T-cell (primary cell): ENCODE measurements at regions not wholly inside any gene's neighbourhood (a gene's known extent, or its start where the extent isn't known, plus 50 kb on each side); places are given as distances from the start of the nearest gene placed in this dataset.

Source experiments
- ATAC-seq, 4 experiments: fragments of 200-7000 bp in 3 of 4; fragments of 150-1000 bp in 1 of 4; cut with Tn5 transposase; replicated peaks in 1 of 4; 1 replicate in 3 of 4; 2 replicates in 1 of 4; pipeline ENCODE4 v1.10.0; 2021; ENCODE audit warnings: moderate library complexity in 3 of 4, mild to moderate bottlenecking in 2 of 4, moderate number of reproducible peaks in 1 of 4
- CTCF ChIA-PET, 2 donors: fragments of 300-600 bp; sonication (Branson Sonifier 250); formaldehyde crosslinking; loops; one replicate each; lab custom pipeline; 2022; ENCODE audit warnings: antibody characterized with exemption in 2 of 2; lab: Charles Lee
- POLR2A ChIA-PET, 2 donors: fragments of 300-600 bp; sonication (Branson Sonifier 250); formaldehyde crosslinking; loops; one replicate each; lab custom pipeline; 2022; ENCODE audit warnings: antibody characterized with exemption in 2 of 2; lab: Charles Lee
- DNase-seq, 35 experiments: peaks; one replicate each; pipeline versions ENCODE4 v3.0.0 to v3.0.0-alpha.2; 2013 to 2023
- H3K27ac ChIP-seq: one replicate; pipeline ENCODE4 v1.5.1; 2013; ENCODE audit warnings: low read length
- H3K27me3 ChIP-seq, 2 experiments: replicated peaks in 1 of 2; 1 replicate in 1 of 2; 2 replicates in 1 of 2; pipeline versions ENCODE4 v1.6.1 to v1.7.0; 2013; ENCODE audit warnings: low read length in 1 of 2, mixed read lengths in 1 of 2; ENCODE audit not compliant: control insufficient read depth in 2 of 2, insufficient read depth in 2 of 2; ENCODE audit errors: extremely low read depth in 1 of 2
- H3K36me3 ChIP-seq, 2 donors: 1 replicate in 1 of 2; 2 replicates in 1 of 2; pipeline versions ENCODE4 v1.6.1 to v1.7.0; 2013; ENCODE audit warnings: low read length in 1 of 2; ENCODE audit not compliant: control insufficient read depth in 2 of 2, insufficient read depth in 1 of 2; ENCODE audit errors: extremely low read depth in 1 of 2
- H3K4me1 ChIP-seq, 2 experiments: 1 replicate in 1 of 2; 2 replicates in 1 of 2; pipeline versions ENCODE4 v1.6.1 to v1.7.0; 2013; ENCODE audit warnings: low read length in 2 of 2, mixed read lengths in 1 of 2; ENCODE audit not compliant: insufficient read depth in 2 of 2, control insufficient read depth in 1 of 2; ENCODE audit errors: extremely low read depth in 1 of 2
- H3K4me3 ChIP-seq, 2 donors: 1 replicate in 1 of 2; 2 replicates in 1 of 2; pipeline versions ENCODE4 v1.5.1 to v1.7.0; 2013; ENCODE audit warnings: mild to moderate bottlenecking in 2 of 2, low read length in 1 of 2, moderate library complexity in 1 of 2; ENCODE audit not compliant: control insufficient read depth in 1 of 2; ENCODE audit errors: extremely low read depth in 1 of 2
- H3K9me3 ChIP-seq: 2 replicates; pipeline ENCODE4 v1.7.0; 2013
- H3K27ac Mint-ChIP-seq, 2 donors: one replicate each; pipeline ENCODE4 v1.8.0; 2020 to 2021; ENCODE audit warnings: mild to moderate bottlenecking in 2 of 2, mixed read lengths in 2 of 2
- H3K27me3 Mint-ChIP-seq, 2 donors: one replicate each; pipeline ENCODE4 v1.8.0; 2021 to 2022; ENCODE audit warnings: mixed read lengths in 2 of 2
- H3K36me3 Mint-ChIP-seq: one replicate; pipeline ENCODE4 v1.8.0; 2021; ENCODE audit warnings: mixed read lengths
- H3K4me1 Mint-ChIP-seq, 3 donors: one replicate each; pipeline ENCODE4 v1.8.0; 2020 to 2022; ENCODE audit warnings: mixed read lengths in 3 of 3, mild to moderate bottlenecking in 1 of 3
- H3K4me3 Mint-ChIP-seq, 3 donors: one replicate each; pipeline ENCODE4 v1.8.0; 2020 to 2022; ENCODE audit warnings: mild to moderate bottlenecking in 3 of 3, mixed read lengths in 3 of 3, moderate library complexity in 3 of 3
- H3K9me3 Mint-ChIP-seq, 3 donors: one replicate each; pipeline ENCODE4 v1.8.0; 2020 to 2022; ENCODE audit warnings: mixed read lengths in 3 of 3
- WGBS: methylation state at CpG from one replicate; pipeline ENCODE4 v1.1.5; 2013; ENCODE audit warnings: missing lambda C conversion rate; ENCODE audit not compliant: insufficient coverage; 5-methylcytosine and 5-hydroxymethylcytosine counted together

DNA sequence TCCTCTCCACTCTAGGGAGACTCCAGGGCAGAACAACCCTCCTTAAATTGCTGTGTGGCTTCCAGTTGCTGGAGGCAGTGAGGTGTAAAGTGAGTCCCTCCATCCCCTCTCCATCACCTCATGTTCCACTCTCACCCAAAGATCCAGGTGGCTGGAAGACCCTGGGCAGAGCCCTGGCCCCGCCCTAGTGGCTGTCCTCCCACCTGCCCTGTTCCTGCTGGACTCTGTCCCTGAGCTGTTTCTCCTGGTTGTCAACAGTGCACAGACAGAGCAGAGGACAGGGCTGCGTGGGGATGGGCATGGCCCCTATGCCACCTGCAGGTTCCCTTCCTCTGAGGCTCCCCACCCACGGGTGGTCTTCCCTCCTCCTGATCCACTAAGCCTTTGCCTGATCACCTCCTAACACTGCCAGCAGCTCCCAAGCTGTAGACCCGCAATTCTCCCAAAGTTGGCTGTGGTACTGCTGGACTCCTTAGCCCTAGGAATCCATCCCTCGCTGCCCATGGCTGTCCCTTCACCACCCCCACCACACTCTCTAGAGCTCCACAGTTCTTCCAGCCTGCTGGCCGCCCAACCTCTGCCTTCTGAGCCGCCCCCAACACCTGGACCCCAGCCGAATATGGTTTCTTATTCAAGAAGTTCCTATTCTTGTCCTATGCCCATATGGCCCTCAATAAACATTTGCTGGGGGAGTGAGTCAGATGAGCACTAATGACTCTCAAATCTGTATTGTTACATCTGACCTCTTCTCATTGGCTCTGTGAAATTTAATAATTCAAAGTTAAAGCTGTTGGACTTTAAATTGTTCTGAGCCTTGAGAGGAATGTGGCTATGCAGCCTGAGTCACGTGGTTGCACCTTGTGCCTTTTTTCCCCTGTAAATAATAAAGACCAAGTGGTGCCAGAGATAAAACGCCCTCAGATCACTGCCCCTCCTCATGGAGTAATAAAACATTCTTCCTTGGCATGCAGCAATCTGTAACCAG lies 260.0 kb upstream of the HS6ST1 start:
- CTCF ChIA-PET = no interaction called here
- Mint-ChIP-seq H3K4me1 (no peaks in the 10 kb centered on the region), H3K27me3 (peaks cover 0 to under 1% of the 10 kb centered on the region in 2 donors), H3K36me3 (no peaks in the 10 kb centered on the region), H3K27ac (no peak overlapping the region), H3K9me3 (no peaks in the 10 kb centered on the region), H3K4me3 (no peak overlapping the region)
- ATAC-seq (no peak), DNase-seq (no peak)
- POLR2A ChIA-PET = no interaction called here
- Histone ChIP-seq H3K27me3 (no peaks in the 10 kb centered on the region), H3K4me3 (no peak overlapping the region), H3K9me3 (no peaks in the 10 kb centered on the region), H3K36me3 (no peaks in the 10 kb centered on the region), H3K4me1 (no peaks in the 10 kb centered on the region), H3K27ac (no peak overlapping the region)
- WGBS = 76% methylated on average over 5 of the region's 10 CpGs

DNA sequence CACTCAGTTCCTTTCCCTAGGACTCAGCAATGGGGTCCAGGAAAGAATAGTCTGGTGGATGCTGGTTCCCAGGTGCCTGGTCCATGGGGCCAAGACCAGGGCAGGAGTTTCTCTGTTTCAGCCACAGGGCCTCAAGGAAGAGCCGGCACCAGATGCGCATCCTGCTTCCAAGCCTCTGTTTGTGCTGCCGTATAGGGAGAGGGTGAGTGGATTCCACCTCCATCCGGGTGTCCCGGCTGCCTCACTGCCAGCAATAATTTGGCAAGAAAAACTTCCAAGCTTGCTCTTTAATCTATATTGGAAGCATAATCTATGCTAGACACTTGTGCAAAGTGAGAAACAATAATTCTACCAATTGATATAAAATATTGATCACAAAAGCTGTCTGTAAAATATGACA lies 261.2 kb upstream of the HS6ST1 start:
- H3K4me3 ChIP-seq = no peak overlapping the region
- H3K27me3 ChIP-seq = no peaks in the 10 kb centered on the region
- no peaks in the 10 kb centered on the region for H3K4me1 ChIP-seq
- no peaks in the 10 kb centered on the region for H3K36me3 ChIP-seq
- Mint-ChIP-seq H3K27me3 (no peaks in the 10 kb centered on the region), H3K36me3 (no peaks in the 10 kb centered on the region), H3K27ac (no peak overlapping the region), H3K9me3 (no peaks in the 10 kb centered on the region), H3K4me3 (no peak overlapping the region), H3K4me1 (no peaks in the 10 kb centered on the region)
- CTCF ChIA-PET = no interaction called here
- POLR2A ChIA-PET = no interaction called here
- no CpG with 5 or more reads among the region's 5 CpGs for WGBS
- DNase-seq = no peak
- ATAC-seq = no peak
- H3K9me3 ChIP-seq = no peaks in the 10 kb centered on the region
- H3K27ac ChIP-seq = no peak overlapping the region

DNA sequence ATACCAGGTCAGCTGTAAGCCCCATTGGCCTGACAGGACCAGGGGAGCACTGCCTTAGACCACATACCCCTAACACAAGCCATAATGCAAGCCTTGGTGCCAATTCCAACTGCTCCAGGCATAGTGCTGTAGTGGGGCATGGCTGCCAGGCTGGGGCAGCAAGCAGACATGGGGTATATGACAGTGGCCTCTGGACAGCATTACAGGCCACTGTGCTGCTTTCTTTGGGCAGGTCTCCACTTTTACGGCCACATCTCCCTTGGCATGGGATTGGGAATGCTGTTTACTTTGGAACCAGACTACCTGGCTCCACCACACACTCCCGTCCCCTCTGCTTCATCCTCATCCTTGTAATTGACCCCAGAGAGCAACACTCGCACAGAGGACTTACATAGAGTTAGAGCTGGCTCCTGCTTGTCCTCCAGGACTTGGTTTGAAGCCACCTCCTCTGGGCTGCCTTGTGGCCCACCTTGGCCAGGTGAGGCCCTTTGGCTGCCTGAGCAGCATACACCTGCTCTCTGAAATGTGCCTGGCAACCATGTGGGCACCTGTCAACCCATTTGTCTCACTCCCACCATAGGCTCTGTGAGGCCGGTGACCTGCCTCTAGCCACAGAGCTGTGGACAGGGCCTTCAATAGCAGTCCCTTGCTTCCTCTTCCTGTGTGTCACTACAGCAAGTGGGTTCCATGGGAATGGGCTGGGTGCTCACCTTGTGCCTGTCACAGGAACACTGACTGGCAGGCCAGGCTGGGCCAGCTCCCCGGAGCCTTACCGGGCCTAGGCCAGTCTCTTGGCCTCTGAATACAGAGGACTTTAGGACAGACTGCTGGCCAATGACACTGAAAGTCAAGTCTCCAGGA lies 262.6 kb upstream of the HS6ST1 start:
- no peaks in the 10 kb centered on the region for H3K9me3 ChIP-seq
- no peaks in the 10 kb centered on the region for H3K4me1 ChIP-seq
- H3K36me3 ChIP-seq = no peaks in the 10 kb centered on the region
- H3K4me3 ChIP-seq = no peak overlapping the region
- Mint-ChIP-seq H3K27ac (no peak overlapping the region), H3K27me3 (no peaks in the 10 kb centered on the region), H3K4me1 (no peaks in the 10 kb centered on the region), H3K36me3 (no peaks in the 10 kb centered on the region), H3K4me3 (no peak overlapping the region), H3K9me3 (peaks cover 0 to 3% (median 0%) of the 10 kb centered on the region in 3 donors)
- ChIA-PET CTCF (no interaction called here), POLR2A (no interaction called here)
- no peak for DNase-seq
- H3K27ac ChIP-seq = no peak overlapping the region
- 87% methylated on average over 6 of the region's 6 CpGs for WGBS
- ATAC-seq = peak in 1 of 4 experiments; percentile 18
- H3K27me3 ChIP-seq = no peaks in the 10 kb centered on the region

DNA sequence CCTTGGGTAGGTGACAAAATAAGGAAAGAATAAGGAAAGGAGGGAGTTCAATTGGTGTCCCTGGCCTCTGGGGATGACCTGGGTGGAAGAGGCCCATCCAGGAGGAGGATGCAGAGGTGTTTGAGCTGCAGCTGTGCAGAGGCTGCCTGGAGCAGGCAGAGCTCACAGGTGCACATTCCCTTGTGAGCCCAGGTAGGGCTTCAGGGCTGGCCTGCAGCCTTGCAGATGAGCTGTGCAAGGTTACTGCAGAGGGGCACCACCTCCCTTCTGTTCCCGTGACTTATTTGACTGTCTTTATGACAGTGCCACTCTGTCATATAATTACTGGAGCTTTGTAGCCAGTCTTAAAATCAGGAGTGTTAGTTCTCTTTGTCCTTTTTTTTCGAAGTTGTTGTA lies 263.2 kb upstream of the HS6ST1 start:
- POLR2A ChIA-PET = no interaction called here
- no peak overlapping the region for H3K27ac Mint-ChIP-seq
- no peaks in the 10 kb centered on the region for H3K36me3 ChIP-seq
- no peak for DNase-seq
- no peaks in the 10 kb centered on the region for H3K4me1 Mint-ChIP-seq
- H3K27me3 ChIP-seq = no peaks in the 10 kb centered on the region
- CTCF ChIA-PET = no interaction called here
- peaks cover 0 to 3% (median 0%) of the 10 kb centered on the region in 3 donors for H3K9me3 Mint-ChIP-seq
- no peak overlapping the region for H3K27ac ChIP-seq
- no peak overlapping the region for H3K4me3 ChIP-seq
- no peaks in the 10 kb centered on the region for H3K36me3 Mint-ChIP-seq
- H3K27me3 Mint-ChIP-seq = no peaks in the 10 kb centered on the region
- H3K9me3 ChIP-seq = no peaks in the 10 kb centered on the region
- no CpG with 5 or more reads among the region's 2 CpGs for WGBS
- no peak overlapping the region for H3K4me3 Mint-ChIP-seq
- ATAC-seq = no peak
- no peaks in the 10 kb centered on the region for H3K4me1 ChIP-seq

DNA sequence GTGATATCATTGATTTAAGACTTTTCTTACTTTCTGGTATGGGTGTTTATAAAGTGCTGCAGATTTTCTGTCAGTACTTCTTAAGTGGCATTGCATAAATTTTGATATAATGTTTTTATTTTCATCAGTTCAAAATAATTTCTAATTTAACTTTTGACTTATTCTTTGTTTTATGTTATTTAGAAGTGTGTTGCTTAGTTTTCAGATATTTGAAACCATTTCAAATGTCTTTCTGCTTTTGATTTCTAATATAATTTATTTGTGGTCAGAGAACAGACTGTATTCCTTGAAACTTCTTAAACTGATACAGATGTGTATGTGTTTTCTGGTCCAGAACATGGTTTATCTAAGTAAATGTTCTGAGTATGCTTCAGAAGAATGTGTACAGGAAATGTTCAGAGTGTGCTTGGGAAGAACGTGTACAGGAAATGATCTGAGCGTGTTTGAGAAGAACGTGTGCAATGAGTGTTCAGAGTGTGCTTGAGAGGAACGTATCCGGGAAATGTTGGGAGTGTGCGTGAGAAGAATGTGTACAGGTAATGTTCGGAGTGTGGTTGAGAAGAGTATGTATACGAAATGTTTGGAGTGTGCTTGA lies 265.7 kb upstream of the HS6ST1 start:
- Histone ChIP-seq H3K27me3 (no peaks in the 10 kb centered on the region), H3K36me3 (no peaks in the 10 kb centered on the region), H3K9me3 (no peaks in the 10 kb centered on the region), H3K27ac (no peak overlapping the region), H3K4me1 (no peaks in the 10 kb centered on the region), H3K4me3 (no peak overlapping the region)
- Mint-ChIP-seq H3K4me1 (no peaks in the 10 kb centered on the region), H3K9me3 (peaks cover 0 to 3% (median 0%) of the 10 kb centered on the region in 3 donors), H3K4me3 (no peak overlapping the region), H3K27ac (no peak overlapping the region), H3K27me3 (no peaks in the 10 kb centered on the region), H3K36me3 (no peaks in the 10 kb centered on the region)
- ATAC-seq (no peak), DNase-seq (no peak)
- 47% methylated on average over 8 of the region's 8 CpGs for WGBS
- POLR2A ChIA-PET = no interaction called here
- CTCF ChIA-PET = no interaction called here

DNA sequence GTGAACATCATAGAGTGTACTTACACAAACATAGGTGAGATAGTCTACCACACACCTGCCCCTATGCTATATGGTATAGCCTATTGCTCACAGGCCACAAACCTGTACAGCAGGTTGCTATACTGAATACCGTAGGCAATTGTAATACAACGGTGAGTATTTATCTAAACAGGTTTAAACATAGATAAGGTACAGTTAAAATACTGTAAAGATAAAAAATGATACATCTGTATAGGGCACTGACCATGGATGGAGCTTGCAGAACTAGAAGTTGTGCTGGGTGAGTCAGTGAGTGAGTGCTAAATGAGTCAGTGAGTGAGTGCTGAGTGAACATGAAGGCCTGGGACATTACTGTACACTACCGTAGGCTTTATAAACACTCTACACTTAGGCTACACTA lies 267.0 kb upstream of the HS6ST1 start:
- no peaks in the 10 kb centered on the region for H3K9me3 ChIP-seq
- H3K27ac Mint-ChIP-seq = no peak overlapping the region
- WGBS = no CpG with 5 or more reads among the region's 3 CpGs

More for the DNA sequence above, 267.0 kb upstream of the HS6ST1 start:
- Mint-ChIP-seq H3K4me3 (no peak overlapping the region), H3K27me3 (peaks cover 0 to 10% of the 10 kb centered on the region in 2 donors), H3K36me3 (no peaks in the 10 kb centered on the region), H3K9me3 (peaks cover 0 to 3% (median 0%) of the 10 kb centered on the region in 3 donors), H3K4me1 (no peaks in the 10 kb centered on the region)
- POLR2A ChIA-PET = no interaction called here
- no peaks in the 10 kb centered on the region for H3K4me1 ChIP-seq
- H3K27ac ChIP-seq = no peak overlapping the region
- ATAC-seq = no peak
- H3K27me3 ChIP-seq = peaks cover 0 to 2% of the 10 kb centered on the region in 2 experiments
- CTCF ChIA-PET = no interaction called here
- no peak overlapping the region for H3K4me3 ChIP-seq
- peaks cover 0 to 2% of the 10 kb centered on the region in 2 donors for H3K36me3 ChIP-seq
- DNase-seq = no peak
